CD4-positive, alpha-beta T cell treated with Interferon gamma for 1 hour (primary cell): ENCODE measurements at regions not wholly inside any gene's neighbourhood (a gene's known extent, or its start where the extent isn't known, plus 50 kb on each side); places are given as distances from the start of the nearest gene placed in this dataset.
"Not testable (repeated sequence)": the region's sequence is repeated elsewhere in the genome, so short reads cannot be mapped to it uniquely, and the experiment has no call there.

Experiments used
- DNase-seq: peaks from one replicate; pipeline ENCODE4 v3.0.0-alpha.2; 2020

DNA sequence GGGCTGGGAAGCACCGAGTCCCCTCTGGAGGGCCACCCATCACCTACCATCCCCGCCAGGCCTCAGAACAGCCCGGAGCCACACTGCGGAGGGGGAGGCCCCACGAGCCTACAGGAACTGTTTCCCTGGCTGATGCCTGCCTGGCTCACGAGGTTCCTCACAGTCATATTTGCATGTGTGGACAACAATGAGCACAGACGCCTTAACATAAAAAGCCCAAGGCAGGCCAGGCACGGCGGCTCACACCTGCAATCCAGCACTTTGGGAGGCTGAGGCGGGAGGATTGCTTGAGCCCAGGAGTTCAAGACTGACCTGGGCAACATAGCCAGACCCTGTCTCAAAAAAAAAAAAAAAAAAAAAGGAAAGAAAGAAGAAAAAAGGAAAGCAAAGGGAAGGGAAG is 125.9 kb downstream of the FAM53A start:
- no peak for DNase-seq

- DNase-seq = no peak
These were observed 126.9 kb downstream of the FAM53A start for GRCh38 chr4:1557221-1557597.

DNA sequence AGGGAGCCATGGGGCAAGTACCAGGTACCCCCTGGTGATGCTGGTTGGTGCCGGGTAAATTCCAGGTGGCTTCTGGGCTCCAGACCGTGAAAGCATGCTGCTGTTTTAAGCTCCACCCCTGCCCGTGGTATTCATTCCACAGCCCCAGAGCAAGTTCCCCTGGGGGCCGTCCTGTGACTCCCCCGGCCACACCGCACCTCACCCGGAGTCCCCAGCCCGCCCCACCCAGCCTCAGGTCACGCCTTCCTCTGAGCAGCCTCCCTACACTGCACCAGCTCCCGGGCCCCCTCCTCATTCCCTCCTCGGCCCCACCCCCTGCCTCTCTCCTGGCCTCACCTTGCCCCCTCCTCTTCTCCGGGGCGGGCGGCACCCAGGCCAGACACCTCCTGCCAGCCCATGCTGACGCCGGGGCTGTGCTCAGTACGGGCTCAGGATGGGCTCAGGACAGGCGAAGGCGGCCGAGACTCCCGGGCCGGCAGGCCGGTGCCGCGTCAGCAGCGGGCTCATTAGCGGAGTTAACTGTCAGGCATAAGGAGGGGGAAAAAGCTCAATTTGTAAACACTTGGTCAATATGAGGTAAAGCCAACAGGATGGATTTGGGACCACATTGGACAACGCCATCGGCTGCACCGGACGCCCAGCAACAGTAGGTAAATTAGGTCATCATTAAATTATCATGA is 127.4 kb downstream of the FAM53A start:
- DNase-seq = no peak

DNA sequence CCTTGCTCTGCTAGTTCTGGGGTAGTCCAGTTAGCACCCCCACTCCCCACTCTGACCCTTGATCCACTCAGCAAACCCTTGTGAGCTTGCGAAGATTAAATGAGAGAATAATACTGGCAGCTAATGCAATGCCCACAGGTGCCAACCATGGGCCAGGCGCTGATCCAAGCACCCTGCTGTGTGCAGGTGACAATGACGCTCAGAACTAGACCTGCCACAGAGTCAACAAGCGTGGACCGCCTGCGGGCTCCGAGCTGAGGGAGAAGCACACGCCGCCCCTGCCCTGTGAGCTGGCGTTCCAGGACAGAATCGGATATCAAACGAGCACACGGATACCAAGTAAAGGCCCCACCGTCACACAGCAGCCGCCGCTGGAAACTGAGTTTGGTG is 129.2 kb downstream of the FAM53A start:
- no peak for DNase-seq

DNA sequence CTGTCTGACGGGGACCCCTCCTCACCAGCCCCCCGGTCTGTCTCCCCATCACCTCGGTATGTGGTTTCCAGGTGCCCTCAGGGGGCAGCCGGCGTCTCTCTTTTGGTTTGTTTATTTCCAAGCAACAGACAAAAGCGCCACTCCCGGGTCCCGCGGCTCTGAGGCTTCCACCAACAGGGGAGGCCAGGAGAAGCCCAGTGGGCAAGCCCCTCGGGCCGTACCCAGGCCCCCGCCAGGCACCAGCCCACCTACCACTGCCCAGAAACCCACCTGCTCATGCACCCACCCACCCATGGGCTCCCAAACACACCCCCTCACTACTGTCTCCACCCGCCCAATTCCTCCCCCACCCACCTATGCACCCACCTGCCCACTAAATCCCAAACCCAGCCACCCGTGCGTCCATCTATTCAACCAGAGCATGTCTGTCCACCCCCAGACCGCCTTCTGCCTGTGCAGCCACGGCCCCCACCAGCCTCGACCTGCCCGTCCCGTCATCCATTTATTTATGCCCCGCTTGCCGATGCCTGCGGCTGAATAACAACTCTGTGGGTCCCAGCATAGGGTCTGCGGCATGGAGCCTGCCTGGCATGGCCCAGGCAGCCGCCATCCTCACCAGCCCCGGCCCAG is 129.8 kb downstream of the FAM53A start:
- no peak for DNase-seq

DNA sequence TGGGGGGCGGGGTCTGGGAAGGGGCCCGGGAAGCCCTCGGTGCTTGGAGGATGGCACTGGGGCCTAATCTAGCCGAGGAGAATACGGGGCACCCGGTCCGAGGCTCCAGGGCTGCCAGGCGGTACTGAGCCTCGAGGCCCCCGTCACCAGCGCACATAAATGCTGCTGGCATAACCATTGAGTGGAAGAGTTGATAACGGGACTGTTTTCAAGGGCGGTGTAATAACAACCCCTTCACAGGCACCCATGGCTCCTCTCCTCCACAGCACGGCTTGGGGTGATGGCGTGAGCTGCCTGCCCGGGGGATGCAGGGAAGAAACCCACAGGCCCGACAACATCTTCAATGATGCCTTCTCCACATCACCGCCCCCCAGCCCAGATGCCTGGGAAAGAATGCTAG is 130.7 kb downstream of the FAM53A start:
- DNase-seq = no peak

GRCh38 chr4:1552451-1552850 is 131.7 kb downstream of the FAM53A start:
- no peak for DNase-seq

- no peak for DNase-seq
These were observed 132.9 kb downstream of the FAM53A start for GRCh38 chr4:1551211-1551610.

DNA sequence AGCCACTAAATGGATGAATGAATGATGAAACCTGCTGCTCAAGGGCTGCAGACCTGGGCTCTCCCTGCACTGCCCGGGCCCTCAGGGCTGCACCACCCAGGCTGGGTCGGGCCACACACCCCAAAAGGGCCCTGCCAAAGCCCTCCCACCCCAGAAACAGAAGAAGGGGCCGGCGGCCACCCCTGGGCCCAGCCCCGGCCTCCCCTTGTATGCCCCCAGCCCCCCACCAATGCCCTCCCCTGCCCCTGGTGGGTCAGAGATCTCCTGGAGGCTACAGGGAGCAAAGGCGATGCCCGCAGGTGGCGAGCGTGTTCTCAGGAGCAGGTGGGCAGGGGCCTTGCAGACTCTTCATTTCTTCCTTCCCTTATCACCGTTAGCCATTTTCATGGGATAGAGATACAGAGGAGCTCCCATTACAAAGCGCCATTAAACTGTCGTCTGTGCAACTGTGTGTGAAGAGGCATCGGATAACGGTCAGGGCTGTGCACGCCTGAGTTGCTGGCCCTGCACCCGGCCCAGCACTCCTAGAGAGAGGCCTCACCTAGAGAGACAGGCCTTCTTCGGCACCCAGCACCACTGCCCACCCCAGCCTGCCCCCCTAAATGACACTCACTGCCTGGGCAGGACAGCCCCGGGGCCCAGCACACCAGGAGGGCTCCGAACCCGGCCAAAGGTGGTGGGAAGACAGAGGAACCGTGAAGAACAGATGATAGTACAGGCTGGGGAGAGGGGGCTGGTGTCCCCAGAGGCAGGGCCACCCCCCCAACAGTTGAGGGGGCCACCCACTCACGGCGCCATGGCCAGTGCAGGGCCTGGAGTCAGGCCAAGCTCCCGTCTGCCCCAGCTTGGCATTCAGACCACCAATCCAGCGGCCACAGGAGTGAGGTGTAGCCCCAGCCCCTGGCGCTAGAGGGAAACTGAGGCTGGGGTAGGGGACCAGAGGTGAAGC is 133.7 kb downstream of the FAM53A start:
- DNase-seq = no peak

DNA sequence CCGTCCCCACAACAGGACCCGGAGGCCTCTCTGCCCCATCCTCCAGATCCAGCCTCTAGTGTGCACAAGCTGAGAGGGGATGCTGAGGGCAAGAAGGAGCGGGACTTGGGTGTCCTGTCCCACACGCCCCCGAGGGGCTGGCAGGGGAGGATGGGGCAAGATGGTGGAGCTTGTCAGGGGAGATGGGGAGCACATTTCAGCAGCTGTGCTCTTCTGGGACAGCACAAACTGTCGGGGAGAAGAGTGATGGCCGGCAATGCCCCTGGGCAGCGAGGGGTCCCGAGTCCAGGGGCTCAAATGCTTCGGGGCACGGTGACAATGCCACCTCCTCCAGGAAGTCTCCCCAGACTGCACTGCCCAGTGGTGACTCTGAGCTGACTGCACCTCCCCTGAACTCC is 134.5 kb downstream of the FAM53A start:
- no peak for DNase-seq

DNA sequence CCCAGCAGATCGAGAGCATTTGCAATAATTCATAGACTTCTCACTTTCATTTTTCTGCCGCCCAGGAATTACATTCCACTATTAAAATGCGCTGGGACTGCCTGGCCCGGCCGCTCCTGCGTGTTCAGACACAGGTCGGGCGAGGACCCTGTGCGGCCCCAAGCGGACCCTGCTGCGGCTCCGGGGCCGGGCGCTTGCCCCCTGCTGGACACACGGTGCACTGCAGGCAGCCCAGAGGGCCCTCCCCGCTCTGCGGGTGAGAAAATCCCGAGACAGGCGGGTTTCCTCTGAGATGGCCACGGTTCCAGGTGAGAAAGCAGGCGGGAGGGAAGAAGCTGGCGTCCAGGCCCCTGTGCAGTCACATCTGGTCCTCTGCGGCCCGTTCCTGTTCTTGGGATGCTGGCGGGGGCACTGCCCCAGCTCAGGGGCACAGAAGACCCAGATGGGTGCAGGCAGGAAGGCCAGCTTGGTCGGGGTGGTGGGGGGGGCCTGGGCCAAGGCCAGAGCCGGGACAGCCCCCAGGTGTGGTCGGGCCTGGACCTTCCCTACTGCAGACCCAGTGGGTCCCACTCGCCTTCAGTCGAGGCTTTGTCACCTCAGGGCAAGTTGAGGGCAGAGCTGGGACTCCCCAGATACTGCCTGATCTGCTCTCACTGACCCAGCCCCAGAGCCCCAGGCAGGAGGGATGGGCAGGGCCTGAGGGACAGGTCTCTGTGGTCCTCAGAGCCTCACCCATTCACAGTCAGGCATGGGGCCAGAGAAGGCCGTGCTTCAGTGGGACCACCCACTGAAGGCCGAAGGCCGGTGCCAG is 135.1 kb downstream of the FAM53A start:
- peak; percentile 41 for DNase-seq

DNA sequence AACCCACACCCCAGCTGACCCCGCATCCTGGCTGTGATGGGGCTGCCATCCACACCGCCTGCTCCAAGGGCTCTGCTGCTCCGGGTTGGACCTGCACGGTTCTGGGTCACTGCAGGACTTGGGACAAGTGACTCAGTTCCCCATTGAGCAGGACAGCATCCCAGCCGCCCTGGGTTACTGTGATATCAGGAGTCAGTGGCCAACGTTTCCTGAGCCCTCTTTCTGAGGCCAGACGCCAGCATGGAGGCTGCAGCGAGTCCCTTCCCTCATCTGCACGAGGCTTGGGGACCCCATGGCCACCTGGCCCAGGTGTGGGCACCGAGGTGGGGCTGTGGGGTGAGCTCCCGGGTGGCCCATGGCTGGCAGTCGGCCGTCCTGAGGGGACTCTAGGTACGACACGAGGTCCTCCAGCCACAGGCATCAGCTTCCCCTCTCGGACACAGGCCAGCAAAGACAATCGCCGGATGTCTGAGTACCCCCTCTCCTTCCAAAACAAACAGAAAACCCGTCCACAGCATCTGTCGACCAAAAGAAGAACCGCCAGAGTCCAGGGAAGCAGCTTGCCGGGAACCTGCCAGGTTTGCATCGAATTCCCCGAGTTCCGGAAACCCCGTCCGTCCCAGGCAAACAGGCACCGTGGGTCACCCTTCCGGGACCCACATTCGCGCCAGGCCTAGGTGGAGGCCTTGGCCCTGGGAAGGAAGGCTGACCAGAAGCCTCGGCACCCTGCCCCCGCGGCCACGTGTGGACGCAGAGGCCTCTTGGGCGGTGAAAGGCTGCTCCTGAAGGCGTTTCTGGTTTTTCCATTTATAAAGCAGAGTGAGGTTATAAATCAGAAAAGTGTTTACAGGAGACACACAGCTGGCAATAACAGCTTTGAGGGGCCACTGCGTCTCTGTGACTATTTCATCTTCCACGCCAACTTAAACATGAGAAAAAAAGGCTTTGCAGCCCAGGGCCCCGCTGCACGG is 136.0 kb downstream of the FAM53A start:
- no peak for DNase-seq

- no peak for DNase-seq
These were observed 136.8 kb downstream of the FAM53A start for GRCh38 chr4:1547131-1547855.

- no peak for DNase-seq
These were observed 138.6 kb upstream of the NKX1-1 start for GRCh38 chr4:1544861-1545281.

DNA sequence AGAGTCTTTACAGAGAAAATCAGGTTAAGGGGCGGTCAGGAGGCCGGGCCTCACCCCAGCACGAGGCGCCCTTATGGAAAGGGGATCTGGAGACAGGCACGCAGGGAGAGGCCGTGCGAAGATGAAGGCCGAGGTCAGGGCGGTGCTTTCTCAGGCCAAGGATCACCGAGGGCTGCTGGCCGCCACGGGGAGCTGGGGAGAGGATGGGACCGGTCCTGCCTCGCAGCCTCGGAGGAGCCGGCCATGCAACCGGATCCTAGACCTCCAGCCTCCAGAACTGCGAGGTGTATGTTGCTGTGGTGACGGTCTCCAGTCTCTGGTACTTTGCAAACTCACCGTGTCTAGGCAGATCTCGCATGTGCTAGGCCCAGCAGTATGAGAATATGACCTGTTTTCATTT is 138.2 kb upstream of the NKX1-1 start:
- not testable (repeated sequence) for DNase-seq

DNA sequence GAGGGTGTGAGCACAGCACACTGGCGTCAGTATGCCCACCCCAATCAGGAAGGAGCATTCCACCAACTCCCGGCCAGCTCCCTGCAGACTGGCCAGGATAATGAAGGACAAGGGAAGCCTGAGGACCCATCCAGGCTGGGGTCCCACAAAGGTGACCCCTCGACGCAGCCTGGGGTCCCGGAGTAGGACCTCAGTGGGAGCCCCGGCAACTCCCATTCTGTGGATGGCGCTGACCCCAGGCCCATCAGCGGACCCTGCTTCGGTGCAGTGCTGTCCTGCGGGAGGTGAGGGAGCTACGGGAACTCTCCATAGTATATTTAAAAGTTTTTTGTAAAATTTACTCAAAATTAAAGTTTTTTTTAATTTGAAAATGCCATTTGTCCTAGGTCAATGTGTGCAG is 137.7 kb upstream of the NKX1-1 start:
- no peak for DNase-seq

DNA sequence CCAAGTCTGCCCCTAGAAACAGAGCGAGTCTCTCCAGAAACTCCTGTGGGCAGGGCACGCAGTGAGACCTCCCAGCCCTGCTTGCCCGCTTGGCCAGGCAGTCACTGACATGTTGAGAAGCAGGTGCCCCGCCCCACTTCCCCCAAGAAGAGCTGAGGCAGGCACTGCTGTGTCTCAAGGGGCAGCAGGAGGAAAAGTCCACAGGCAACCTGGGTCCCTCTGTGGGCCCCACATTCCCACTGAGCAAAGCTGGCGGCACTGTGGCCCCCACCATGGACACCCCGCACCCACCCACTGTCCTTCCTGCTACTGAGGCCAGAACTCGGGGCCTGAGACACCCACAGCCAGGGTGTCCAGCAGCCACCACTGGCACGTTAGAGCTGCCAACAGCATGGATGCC is 137.3 kb upstream of the NKX1-1 start:
- no peak for DNase-seq

DNA sequence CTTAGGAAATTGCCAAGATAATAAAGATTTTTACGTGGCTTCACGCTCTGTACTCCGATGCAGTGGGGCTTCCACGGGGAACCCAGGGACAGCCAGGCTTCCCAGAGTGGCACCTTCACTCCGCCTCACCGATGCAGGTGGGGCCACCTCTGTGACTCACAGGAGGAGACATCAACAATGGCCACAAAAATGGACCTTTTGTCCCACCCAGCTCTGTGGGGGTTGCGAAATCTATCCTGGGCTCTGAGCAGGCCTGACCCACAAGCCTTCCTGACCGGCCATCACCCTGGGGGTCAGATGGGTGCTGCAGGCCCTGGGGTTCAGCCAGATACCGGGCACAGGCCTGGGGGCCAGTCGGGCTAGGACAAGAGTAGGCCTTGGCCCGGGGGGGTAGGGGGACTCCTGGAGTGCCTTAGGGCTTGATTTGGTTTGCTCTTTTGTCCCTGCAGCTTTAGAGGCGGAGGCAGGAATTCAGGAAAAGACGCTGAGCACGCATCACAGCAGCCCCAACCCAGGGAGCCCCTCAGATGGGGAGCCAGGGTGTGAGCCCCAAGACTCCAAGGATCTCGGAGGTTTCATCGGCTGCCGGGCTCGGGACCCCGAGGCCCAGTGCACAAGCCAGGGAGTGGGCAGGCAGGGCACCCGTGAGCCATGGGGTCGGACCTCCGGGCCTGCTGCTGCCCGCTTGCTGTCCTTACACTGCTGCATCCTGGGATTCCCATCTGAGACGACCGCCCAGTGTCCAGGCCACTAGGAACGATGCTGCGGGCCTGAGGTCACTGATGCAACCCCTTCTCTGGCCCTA is 136.5 kb upstream of the NKX1-1 start:
- no peak for DNase-seq

- DNase-seq = no peak
These were observed 135.9 kb upstream of the NKX1-1 start for GRCh38 chr4:1542226-1542490.

DNA sequence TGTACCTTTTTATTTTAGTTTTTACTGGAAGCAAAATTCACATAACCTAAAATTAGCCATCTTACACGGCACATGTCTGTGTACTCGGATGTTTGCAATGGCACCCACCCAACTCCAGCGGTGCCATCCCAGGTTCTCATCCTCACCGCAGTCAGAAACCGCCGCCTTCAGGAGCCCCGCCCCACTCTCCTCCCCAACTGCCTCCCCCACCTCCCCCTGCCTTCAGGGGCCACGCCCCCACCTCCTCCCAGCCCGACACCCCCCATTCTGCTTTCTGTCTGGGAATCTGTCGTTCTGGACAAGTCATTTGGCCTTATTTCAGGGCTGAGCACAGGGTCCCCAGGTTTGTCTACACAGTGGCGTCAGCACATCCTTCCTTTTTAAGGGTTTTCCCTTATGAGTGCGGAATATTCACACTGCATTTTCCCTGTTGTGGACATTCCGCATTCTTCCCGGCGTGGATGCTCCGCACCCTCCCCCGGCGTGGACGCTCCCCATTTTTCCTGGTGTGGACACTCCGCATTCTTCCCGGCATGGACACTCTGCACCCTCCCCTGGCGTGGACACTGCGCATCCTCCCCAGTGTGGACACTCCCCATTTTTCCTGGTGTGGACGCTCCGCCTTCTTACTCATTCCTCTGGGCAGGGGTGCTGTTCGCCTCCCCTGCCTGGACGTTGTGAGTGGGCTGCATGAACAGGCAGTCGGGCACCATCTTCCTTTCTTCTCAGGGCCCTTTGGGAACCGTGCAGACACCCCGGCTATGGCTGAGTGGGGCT is 135.4 kb upstream of the NKX1-1 start:
- no peak for DNase-seq
